ENCODE measurements at regions not wholly inside any gene's neighbourhood (a gene's known extent, or its start where the extent isn't known, plus 50 kb on each side); places are given as distances from the start of the nearest gene placed in this dataset.

DNA sequence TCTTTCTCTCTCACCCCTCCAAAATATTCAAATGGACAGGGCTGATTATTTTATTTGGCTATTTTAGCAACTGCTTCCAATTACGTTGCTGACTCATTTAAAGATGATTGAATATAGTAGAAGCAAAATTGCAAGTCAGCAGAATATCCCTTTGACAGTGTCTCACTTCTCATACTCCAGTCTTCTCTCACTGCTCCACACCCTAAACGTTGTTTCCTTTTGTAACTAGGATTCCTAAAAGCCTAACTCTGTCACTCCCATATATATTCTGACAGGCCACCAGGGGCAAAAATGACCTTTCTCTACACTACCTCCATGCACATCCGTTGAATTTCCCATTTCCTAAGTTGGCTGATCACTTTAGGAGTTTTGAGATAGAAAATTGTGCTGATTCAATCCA lies 351.1 kb downstream of the RND3 start:
- no peak for TF ChIP-seq POLR2AphosphoS5 (IDR thresholded peaks at IDR 0.05; ENCODE audit: low read depth, low read length)
- TF ChIP-seq POLR2A (IDR thresholded peaks at IDR 0.05; ENCODE audit: low read depth, low read length) = no peak
- no peak for TF ChIP-seq TAF1 (IDR thresholded peaks at IDR 0.05; ENCODE audit: borderline replicate concordance, low read depth, low read length)
